MM.1S (cell line): ENCODE measurements at regions not wholly inside any gene's neighbourhood (a gene's known extent, or its start where the extent isn't known, plus 50 kb on each side); places are given as distances from the start of the nearest gene placed in this dataset.

Source experiments
- CTCF ChIP-seq: fragments of 300-600 bp; sonication (generic); IDR thresholded peaks from 2 replicates; pipeline ENCODE4 v1.5.1; 2016; ENCODE audit warnings: antibody characterized with exemption, low read length, mixed read lengths
- EZH2 ChIP-seq: fragments of 300-600 bp; sonication (generic); optimal IDR thresholded peaks from 2 replicates; pipeline ENCODE3; 2017; ENCODE audit warnings: low read depth, mild to moderate bottlenecking, antibody characterized with exemption, low read length, mixed read lengths
- EZH2phosphoT487 ChIP-seq: fragments of 300-600 bp; sonication (generic); IDR thresholded peaks from 2 replicates; pipeline ENCODE4 v1.6.1; 2018; ENCODE audit warnings: antibody characterized with exemption, low read length

- TF ChIP-seq EZH2 (no peak), CTCF (no peak), EZH2phosphoT487 (no peak)
Measured at GRCh38 chr2:120919771-120920453, 184.2 kb downstream of the GLI2 start.
